ENCODE measurements at regions not wholly inside any gene's neighbourhood (a gene's known extent, or its start where the extent isn't known, plus 50 kb on each side); places are given as distances from the start of the nearest gene placed in this dataset.

DNA sequence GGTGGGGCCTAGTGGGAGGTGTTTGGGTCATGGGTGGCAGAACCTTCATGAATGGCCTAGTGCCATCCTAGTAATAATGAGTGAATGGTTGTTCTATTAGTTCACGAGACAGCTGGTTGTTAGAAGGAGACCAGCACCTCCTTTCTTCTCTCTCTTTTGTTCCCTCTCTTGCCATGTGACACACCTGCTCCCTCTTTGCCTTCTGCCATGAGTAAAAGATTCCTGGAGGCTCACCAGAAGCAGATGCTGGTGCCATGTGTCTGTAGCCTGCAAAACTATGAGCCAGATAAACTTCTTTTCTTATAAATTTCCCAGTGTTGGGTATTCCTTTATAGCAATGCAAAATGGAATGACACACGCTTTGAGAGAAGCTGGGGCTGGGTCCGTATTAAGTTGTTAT, 89.0 kb upstream of the SLC4A7 start:
- H3K4me3 ChIP-seq (ENCODE audit: low read depth, low read length), result no peak overlapping the region
- TF ChIP-seq, protein P1, sequence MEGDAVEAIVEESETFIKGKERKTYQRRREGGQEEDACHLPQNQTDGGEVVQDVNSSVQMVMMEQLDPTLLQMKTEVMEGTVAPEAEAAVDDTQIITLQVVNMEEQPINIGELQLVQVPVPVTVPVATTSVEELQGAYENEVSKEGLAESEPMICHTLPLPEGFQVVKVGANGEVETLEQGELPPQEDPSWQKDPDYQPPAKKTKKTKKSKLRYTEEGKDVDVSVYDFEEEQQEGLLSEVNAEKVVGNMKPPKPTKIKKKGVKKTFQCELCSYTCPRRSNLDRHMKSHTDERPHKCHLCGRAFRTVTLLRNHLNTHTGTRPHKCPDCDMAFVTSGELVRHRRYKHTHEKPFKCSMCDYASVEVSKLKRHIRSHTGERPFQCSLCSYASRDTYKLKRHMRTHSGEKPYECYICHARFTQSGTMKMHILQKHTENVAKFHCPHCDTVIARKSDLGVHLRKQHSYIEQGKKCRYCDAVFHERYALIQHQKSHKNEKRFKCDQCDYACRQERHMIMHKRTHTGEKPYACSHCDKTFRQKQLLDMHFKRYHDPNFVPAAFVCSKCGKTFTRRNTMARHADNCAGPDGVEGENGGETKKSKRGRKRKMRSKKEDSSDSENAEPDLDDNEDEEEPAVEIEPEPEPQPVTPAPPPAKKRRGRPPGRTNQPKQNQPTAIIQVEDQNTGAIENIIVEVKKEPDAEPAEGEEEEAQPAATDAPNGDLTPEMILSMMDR (IDR thresholded peaks at IDR 0.05; ENCODE audit: control insufficient read depth, extremely low read depth, insufficient read depth), result no peak
- DNase-seq (ENCODE audit: low read depth), result no peak

DNA sequence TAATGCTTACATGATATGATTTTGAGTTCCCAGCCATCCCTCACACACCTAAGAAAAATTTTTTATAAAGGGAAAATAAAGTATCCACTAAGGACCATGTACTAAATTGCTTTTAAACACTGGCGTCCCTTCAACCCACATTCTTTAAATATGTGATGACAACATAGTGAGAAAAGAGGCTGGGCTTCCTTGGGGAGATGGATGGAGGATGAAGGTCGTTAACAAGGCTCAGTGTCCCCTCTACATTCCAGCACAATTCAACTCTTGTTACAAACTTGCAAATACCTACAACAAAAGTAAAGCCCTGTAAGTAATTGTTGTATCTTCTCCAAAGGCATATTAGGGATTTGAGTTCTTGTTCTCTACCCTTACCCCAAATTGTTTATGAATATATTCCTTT, 87.2 kb upstream of the SLC4A7 start:
- H3K4me3 ChIP-seq (ENCODE audit: low read depth, low read length), result no peak overlapping the region
- no peak for DNase-seq (ENCODE audit: low read depth)
- TF ChIP-seq, protein P1 (IDR thresholded peaks at IDR 0.05; ENCODE audit: control insufficient read depth, extremely low read depth, insufficient read depth), result no peak

DNA sequence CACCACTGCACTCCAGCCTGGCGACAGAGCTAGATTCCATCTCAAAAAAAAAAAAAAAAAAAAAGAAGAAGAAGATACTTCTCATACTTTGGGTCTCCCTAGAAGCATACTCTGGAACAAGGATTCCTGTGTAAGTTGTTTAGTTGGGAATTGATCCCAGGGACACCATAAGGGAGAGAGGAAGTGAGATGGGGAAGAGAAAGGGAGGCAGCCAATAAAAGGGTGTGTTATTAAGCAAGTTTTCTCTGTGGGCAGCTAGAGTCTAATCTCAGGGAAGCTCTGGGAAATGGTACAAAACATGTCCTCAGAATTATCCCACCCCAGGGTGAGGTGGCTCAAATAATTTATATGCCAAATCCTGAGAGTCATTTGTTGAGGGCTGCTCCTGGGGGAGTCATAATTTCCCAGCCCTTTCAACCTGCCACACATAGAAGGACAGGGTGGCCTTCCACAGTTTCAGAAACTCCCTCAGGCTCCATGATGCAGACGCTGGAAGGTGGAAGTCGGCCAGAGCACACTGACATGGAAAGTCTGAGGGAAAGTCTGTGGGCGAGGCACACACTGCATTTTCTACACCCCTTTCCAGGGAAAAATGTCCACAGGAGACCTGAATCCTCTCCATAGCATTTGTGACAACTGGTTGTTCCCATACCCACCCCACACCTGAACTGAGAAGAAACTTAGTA, 86.4 kb upstream of the SLC4A7 start:
- H3K4me3 ChIP-seq (ENCODE audit: low read depth, low read length), result no peak overlapping the region
- TF ChIP-seq, protein P1 (IDR thresholded peaks at IDR 0.05; ENCODE audit: control insufficient read depth, extremely low read depth, insufficient read depth), result no peak
- no peak for DNase-seq (ENCODE audit: low read depth)

DNA sequence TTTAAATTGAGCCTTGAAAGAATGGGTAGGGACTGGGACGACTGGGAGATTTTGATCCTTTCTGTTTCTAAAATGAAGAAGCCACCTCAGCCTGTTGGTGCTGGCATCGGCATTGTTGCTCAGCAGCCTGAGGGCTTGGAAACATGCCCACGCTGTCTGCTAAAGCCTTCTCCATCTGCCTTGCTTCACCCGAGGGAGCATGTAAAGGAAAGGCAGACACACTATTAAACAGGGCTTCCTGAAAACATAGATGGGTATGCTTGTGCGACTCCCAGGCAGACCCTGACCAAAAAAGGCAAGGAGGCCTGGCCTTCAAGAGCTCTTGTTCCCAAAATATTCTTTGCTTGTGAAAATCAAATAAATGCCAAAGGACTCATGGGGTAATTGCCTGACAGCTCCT, 84.2 kb upstream of the SLC4A7 start:
- TF ChIP-seq, protein P1 (IDR thresholded peaks at IDR 0.05; ENCODE audit: control insufficient read depth, extremely low read depth, insufficient read depth), result no peak
- no peak overlapping the region for H3K4me3 ChIP-seq (ENCODE audit: low read depth, low read length)
- peak; percentile 38 for DNase-seq (ENCODE audit: low read depth)

DNA sequence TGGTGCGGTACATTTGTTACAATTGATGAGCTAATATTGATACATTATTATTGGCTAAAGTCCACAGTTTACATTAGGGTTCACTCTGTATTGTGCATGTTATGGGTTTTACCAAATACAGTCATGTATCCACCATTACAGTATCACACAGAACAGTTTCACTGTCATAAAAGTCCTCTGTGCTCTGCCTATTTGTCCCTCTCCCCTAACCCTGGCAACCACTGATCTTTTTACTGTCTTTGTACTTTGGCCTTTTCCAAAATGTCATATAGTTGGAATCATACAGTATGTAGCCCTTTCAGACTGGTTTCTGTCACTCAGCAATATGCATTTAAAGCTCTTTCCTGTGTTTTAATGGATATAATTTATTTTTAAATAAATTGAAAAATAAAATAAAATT, 83.1 kb upstream of the SLC4A7 start:
- DNase-seq (ENCODE audit: low read depth), result no peak
- TF ChIP-seq, protein P1 (IDR thresholded peaks at IDR 0.05; ENCODE audit: control insufficient read depth, extremely low read depth, insufficient read depth), result no peak
- no peak overlapping the region for H3K4me3 ChIP-seq (ENCODE audit: low read depth, low read length)

DNA sequence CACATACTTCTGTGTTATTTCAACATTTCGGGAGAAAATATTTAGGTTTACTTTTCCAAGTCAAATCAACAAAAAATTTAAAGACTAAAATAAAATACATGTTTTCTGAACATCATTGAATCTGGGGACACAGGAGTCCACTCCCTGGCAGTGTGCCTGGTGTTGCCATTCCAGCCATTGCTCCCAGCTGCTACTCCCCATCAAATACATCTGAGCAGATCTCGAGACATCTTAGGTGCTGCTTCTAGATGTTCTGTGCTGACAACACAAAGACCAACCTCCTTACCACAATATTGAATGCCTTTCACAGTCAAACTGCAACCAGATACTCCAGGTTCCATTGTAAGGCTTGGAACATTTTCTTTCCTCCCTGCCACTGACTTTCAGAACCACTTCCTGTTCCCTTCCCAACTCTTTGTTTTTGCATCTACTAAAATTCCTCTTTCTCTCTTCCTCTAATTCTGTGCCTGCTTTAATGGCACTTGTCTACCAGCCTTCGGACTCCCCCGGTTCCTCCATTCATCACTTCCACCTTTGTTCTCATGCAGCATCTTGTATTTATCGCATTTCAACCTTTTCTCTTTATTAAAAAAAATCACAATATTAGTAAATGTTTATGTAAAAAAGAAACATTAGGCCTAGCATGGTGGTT, 81.1 kb upstream of the SLC4A7 start:
- no peak for DNase-seq (ENCODE audit: low read depth)
- no peak overlapping the region for H3K4me3 ChIP-seq (ENCODE audit: low read depth, low read length)
- TF ChIP-seq, protein P1 (IDR thresholded peaks at IDR 0.05; ENCODE audit: control insufficient read depth, extremely low read depth, insufficient read depth), result no peak

DNA sequence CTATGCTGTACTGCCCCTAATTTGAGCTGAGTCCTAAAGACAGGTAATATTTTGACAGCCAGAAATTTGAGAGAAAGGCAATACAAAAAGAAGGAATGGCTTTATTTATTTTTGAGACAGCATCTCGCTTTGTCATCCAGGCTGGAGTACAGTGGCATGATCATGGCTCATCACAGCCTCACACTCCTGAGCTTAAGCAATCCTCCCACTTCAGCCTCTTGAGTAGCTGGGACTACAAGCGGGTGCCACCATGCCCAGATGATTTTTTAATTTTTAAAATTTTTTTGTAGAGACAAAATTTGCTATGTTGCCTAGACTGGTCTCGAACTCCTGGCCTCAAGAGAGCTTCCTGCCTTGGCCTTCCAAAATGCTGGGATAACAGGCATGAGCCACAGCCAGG, 77.4 kb upstream of the SLC4A7 start:
- TF ChIP-seq, protein P1 (IDR thresholded peaks at IDR 0.05; ENCODE audit: control insufficient read depth, extremely low read depth, insufficient read depth), result no peak
- DNase-seq (ENCODE audit: low read depth), result no peak
- no peak overlapping the region for H3K4me3 ChIP-seq (ENCODE audit: low read depth, low read length)

Data from LNCaP clone FGC (cell line).